ENCODE measurements at regions not wholly inside any gene's neighbourhood (a gene's known extent, or its start where the extent isn't known, plus 50 kb on each side); places are given as distances from the start of the nearest gene placed in this dataset.

- TF ChIP-seq CTCF (conservative IDR thresholded peaks at IDR 0.05 in 1 of 2, IDR thresholded peaks at IDR 0.05 in 1 of 2; ENCODE audit: extremely low read depth in 1 of 2, insufficient read depth in 1 of 2, low read depth in 1 of 2, low read length in 2 of 2) (no peak), EZH2 (IDR thresholded peaks at IDR 0.05; ENCODE audit: borderline replicate concordance, low read length) (no peak)
Observed at GRCh38 chrX:118198577-118198976, 82.0 kb upstream of the KLHL13 start.
